Vagina (tissue), 2 donors: ENCODE measurements at regions not wholly inside any gene's neighbourhood (a gene's known extent, or its start where the extent isn't known, plus 50 kb on each side); places are given as distances from the start of the nearest gene placed in this dataset.

ENCODE experiments used
- DNase-seq, 2 donors: peaks; one replicate each; pipeline ENCODE4 v3.0.0-alpha.2; 2017; ENCODE audit errors: extremely low spot score in 2 of 2
- H3K27ac ChIP-seq: fragments of 200-600 bp; sonication (generic); one replicate; pipeline ENCODE4 v1.5.1; 2019
- H3K27me3 ChIP-seq: fragments of 200-600 bp; sonication (generic); one replicate; pipeline ENCODE4 v1.5.1; 2019
- H3K36me3 ChIP-seq, 2 donors: fragments of 200-600 bp; sonication (generic); one replicate each; pipeline ENCODE4 v1.5.1; 2017 to 2019
- H3K4me1 ChIP-seq: fragments of 200-600 bp; sonication (generic); one replicate; pipeline ENCODE4 v1.5.1; 2019
- H3K4me3 ChIP-seq, 2 donors: fragments of 200-600 bp; sonication (generic); 1 replicate in 1 of 2; 2 replicates in 1 of 2; pipeline ENCODE4 v1.5.1; 2016 to 2019
- H3K9me3 ChIP-seq: fragments of 200-600 bp; sonication (generic); one replicate; pipeline ENCODE4 v1.5.1; 2019
- CTCF ChIP-seq, 3 experiments: fragments of 450-650 bp in 2 of 3; fragments of 200-600 bp in 1 of 3; sonication (generic) in 1 of 3; IDR thresholded peaks; one replicate each; pipeline ENCODE4 v1.5.1; 2017 to 2019; ENCODE audit warnings: antibody characterized with exemption in 3 of 3, mild to moderate bottlenecking in 2 of 3, moderate library complexity in 2 of 3
- POLR2A ChIP-seq, 2 donors: fragments of 450-650 bp; IDR thresholded peaks; one replicate each; pipeline ENCODE4 v1.6.1; 2017; ENCODE audit warnings: antibody characterized with exemption in 2 of 2, mild to moderate bottlenecking in 2 of 2, moderate library complexity in 2 of 2
- POLR2AphosphoS5 ChIP-seq, 2 donors: sonication (generic); formaldehyde crosslinking; IDR thresholded peaks; one replicate each; pipeline ENCODE4 v1.9.0; 2017; ENCODE audit warnings: antibody characterized with exemption in 2 of 2, mild to moderate bottlenecking in 2 of 2, low read depth in 1 of 2; ENCODE audit not compliant: insufficient read depth in 1 of 2
- intact Hi-C: fragments of 100-400 bp; cut with DNase I; formaldehyde crosslinking; loops from one replicate; pipeline ENCODE4 v1.15.1; 2023

GRCh38 chr5:57598097-57598496 lies 115.5 kb upstream of the ACTBL2 start:
- Histone ChIP-seq H3K4me3 (no peak overlapping the region), H3K27ac (no peak overlapping the region), H3K9me3 (no peaks in the 10 kb centered on the region), H3K27me3 (no peaks in the 10 kb centered on the region), H3K36me3 (no peaks in the 10 kb centered on the region), H3K4me1 (no peaks in the 10 kb centered on the region)
- TF ChIP-seq POLR2A (IDR thresholded peaks at IDR 0.05), result no peak
- intact Hi-C loops, result no loop called here
- no peak for DNase-seq

DNA sequence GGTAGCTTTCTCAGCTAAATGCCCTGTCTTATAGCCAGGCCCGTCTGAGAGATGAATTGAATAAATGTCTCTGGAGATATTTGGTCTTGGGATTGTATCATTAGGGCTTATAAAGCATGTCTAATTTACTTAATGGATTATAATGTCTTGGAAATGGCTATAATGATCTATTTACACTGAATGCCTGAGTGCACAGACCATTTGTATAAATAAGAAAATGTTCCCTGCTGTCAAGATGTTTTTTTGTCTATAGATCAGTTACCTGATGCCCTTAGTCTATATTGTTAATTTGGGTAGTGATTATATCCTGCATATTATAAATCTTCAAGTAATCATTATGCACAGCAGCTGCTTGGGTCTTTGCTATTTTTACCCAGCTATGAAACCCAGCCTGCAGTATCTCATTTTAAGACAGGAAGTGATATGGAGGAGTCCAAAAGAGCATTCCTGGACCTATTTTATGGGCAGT lies 112.9 kb upstream of the ACTBL2 start:
- H3K4me1 ChIP-seq, result no peaks in the 10 kb centered on the region
- no peaks in the 10 kb centered on the region for H3K36me3 ChIP-seq

GRCh38 chr5:57594436-57594835 lies 111.8 kb upstream of the ACTBL2 start:
- H3K36me3 ChIP-seq, result no peaks in the 10 kb centered on the region
- no peak overlapping the region for H3K4me3 ChIP-seq
- no peaks in the 10 kb centered on the region for H3K4me1 ChIP-seq
- TF ChIP-seq POLR2A (IDR thresholded peaks at IDR 0.05), result no peak
- TF ChIP-seq CTCF (IDR thresholded peaks at IDR 0.05), result no peak
- no peak for TF ChIP-seq POLR2AphosphoS5 (IDR thresholded peaks at IDR 0.05; ENCODE audit: insufficient read depth in 1 of 2, low read depth in 1 of 2)
- intact Hi-C loops, result no loop called here
- H3K27ac ChIP-seq, result no peak overlapping the region
- H3K9me3 ChIP-seq, result no peaks in the 10 kb centered on the region
- no peaks in the 10 kb centered on the region for H3K27me3 ChIP-seq
- no peak for DNase-seq

More for the DNA sequence above, 112.9 kb upstream of the ACTBL2 start:
- Histone ChIP-seq H3K27ac (no peak overlapping the region), H3K4me3 (no peak overlapping the region), H3K27me3 (no peaks in the 10 kb centered on the region), H3K9me3 (no peaks in the 10 kb centered on the region)
- intact Hi-C loops, result no loop called here
- no peak for DNase-seq
- TF ChIP-seq POLR2A (IDR thresholded peaks at IDR 0.05) (no peak), POLR2AphosphoS5 (IDR thresholded peaks at IDR 0.05; ENCODE audit: insufficient read depth in 1 of 2, low read depth in 1 of 2) (no peak), CTCF (IDR thresholded peaks at IDR 0.05) (no peak)

- intact Hi-C loops, result no loop called here
- TF ChIP-seq POLR2AphosphoS5 (IDR thresholded peaks at IDR 0.05; ENCODE audit: insufficient read depth in 1 of 2, low read depth in 1 of 2) (no peak), CTCF (IDR thresholded peaks at IDR 0.05) (no peak), POLR2A (IDR thresholded peaks at IDR 0.05) (no peak)
- H3K36me3 ChIP-seq, result no peaks in the 10 kb centered on the region
- no peaks in the 10 kb centered on the region for H3K4me1 ChIP-seq
- H3K4me3 ChIP-seq, result no peak overlapping the region
- H3K9me3 ChIP-seq, result no peaks in the 10 kb centered on the region
- no peak overlapping the region for H3K27ac ChIP-seq
- DNase-seq, result no peak
- no peaks in the 10 kb centered on the region for H3K27me3 ChIP-seq
Observed at GRCh38 chr5:57592236-57592635, 109.6 kb upstream of the ACTBL2 start.

DNA sequence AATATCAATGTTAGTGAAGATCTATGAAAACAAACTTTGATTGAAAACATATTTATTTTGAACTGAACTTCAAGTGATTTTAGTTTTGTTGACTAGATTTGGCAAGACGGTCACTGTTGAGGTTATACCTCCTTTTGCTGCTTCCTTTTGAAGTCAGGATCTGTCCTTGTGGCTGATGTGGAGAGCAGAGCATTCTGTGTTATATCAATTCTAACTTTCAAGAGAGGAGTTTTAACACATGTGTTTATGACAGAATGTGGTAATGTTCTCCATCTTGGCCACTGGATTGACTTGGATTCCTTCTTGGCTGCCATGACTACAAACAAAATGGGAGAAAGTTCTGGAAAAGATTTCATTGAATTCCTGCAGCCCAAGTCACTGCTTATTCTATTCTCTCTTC lies 104.0 kb upstream of the ACTBL2 start:
- TF ChIP-seq POLR2A (IDR thresholded peaks at IDR 0.05) (no peak), POLR2AphosphoS5 (IDR thresholded peaks at IDR 0.05; ENCODE audit: insufficient read depth in 1 of 2, low read depth in 1 of 2) (no peak), CTCF (IDR thresholded peaks at IDR 0.05) (no peak)
- intact Hi-C loops, result no loop called here
- DNase-seq, result no peak

More for the DNA sequence above, 104.0 kb upstream of the ACTBL2 start:
- Histone ChIP-seq H3K27ac (no peak overlapping the region), H3K36me3 (no peaks in the 10 kb centered on the region), H3K4me1 (no peaks in the 10 kb centered on the region), H3K4me3 (no peak overlapping the region), H3K9me3 (no peaks in the 10 kb centered on the region), H3K27me3 (no peaks in the 10 kb centered on the region)
